HG02885 (cell line): ENCODE measurements at regions not wholly inside any gene's neighbourhood (a gene's known extent, or its start where the extent isn't known, plus 50 kb on each side); places are given as distances from the start of the nearest gene placed in this dataset.
"Not testable (repeated sequence)": the region's sequence is repeated elsewhere in the genome, so short reads cannot be mapped to it uniquely, and the experiment has no call there.

ENCODE experiments used
- ATAC-seq: cut with Tn5 transposase; IDR thresholded peaks from one replicate; pipeline ENCODE4 v1.9.1; 2021; ENCODE audit warnings: mild to moderate bottlenecking; ENCODE audit not compliant: unreplicated experiment, poor library complexity

- no peak for ATAC-seq
Observed at GRCh38 chr2:185608799-185609198, 129.8 kb upstream of the FSIP2 start.

- ATAC-seq: no peak
Observed at GRCh38 chr2:185610301-185610700, 128.3 kb upstream of the FSIP2 start.

GRCh38 chr2:185618625-185619024 lies 120.0 kb upstream of the FSIP2 start:
- no peak for ATAC-seq

- no peak for ATAC-seq
Observed at GRCh38 chr2:185625604-185626003, 113.0 kb upstream of the FSIP2 start.

GRCh38 chr2:185628985-185629384 lies 109.6 kb upstream of the FSIP2 start:
- ATAC-seq: peak; percentile 76

- no peak for ATAC-seq
Observed at GRCh38 chr2:185633621-185634020, 105.0 kb upstream of the FSIP2 start.

GRCh38 chr2:185638771-185639170 lies 99.8 kb upstream of the FSIP2 start:
- no peak for ATAC-seq

GRCh38 chr2:185640588-185640987 lies 98.0 kb upstream of the FSIP2 start:
- no peak for ATAC-seq

- no peak for ATAC-seq
Observed at GRCh38 chr2:185643434-185643833, 95.2 kb upstream of the FSIP2 start.

- no peak for ATAC-seq
Observed at GRCh38 chr2:185644828-185645227, 93.8 kb upstream of the FSIP2 start.

GRCh38 chr2:185645529-185645928 lies 93.1 kb upstream of the FSIP2 start:
- ATAC-seq: no peak

GRCh38 chr2:185658750-185659149 lies 79.9 kb upstream of the FSIP2 start:
- ATAC-seq: no peak

GRCh38 chr2:185663811-185664210 lies 74.8 kb upstream of the FSIP2 start:
- no peak for ATAC-seq

GRCh38 chr2:185664384-185664783 lies 74.2 kb upstream of the FSIP2 start:
- ATAC-seq: no peak

GRCh38 chr2:185665251-185665814 lies 73.3 kb upstream of the FSIP2 start:
- ATAC-seq: no peak

GRCh38 chr2:185667452-185667851 lies 71.2 kb upstream of the FSIP2 start:
- ATAC-seq: no peak

GRCh38 chr2:185668710-185669109 lies 69.9 kb upstream of the FSIP2 start:
- ATAC-seq: no peak

GRCh38 chr2:185674232-185674631 lies 64.4 kb upstream of the FSIP2 start:
- ATAC-seq: no peak

GRCh38 chr2:185676316-185676715 lies 62.3 kb upstream of the FSIP2 start:
- peak; percentile 46 for ATAC-seq

GRCh38 chr2:185687001-185687400 lies 51.6 kb upstream of the FSIP2 start:
- not testable (repeated sequence) for ATAC-seq

GRCh38 chr2:185687967-185688366 lies 50.6 kb upstream of the FSIP2 start:
- ATAC-seq: no peak
